Astrocyte of the hippocampus (primary cell): ENCODE measurements at regions not wholly inside any gene's neighbourhood (a gene's known extent, or its start where the extent isn't known, plus 50 kb on each side); places are given as distances from the start of the nearest gene placed in this dataset.

Experiments
- DNase-seq: peaks from one replicate; pipeline ENCODE4 v3.0.0; 2011; ENCODE audit warnings: low read depth, low spot score

DNA sequence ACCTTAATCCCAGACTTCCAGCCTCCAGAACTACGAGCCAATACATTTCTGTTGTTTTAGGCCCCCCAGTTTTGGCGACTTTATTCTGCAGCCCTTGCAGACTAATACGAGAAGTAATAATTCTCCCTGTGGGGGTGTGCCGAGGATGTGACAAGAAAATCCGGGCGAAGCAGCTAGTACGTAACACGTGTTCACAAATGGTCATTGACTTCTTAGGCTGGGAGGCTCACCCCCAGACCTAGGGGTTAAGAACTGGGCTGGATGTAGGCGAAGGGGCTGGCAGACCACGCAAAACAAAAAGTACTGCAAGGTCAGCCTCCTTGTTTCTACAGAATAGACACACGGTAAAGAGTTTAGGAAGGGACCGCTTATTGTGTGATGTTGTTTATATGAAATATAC, 69.8 kb upstream of the ESRRB start:
- no peak for DNase-seq

DNA sequence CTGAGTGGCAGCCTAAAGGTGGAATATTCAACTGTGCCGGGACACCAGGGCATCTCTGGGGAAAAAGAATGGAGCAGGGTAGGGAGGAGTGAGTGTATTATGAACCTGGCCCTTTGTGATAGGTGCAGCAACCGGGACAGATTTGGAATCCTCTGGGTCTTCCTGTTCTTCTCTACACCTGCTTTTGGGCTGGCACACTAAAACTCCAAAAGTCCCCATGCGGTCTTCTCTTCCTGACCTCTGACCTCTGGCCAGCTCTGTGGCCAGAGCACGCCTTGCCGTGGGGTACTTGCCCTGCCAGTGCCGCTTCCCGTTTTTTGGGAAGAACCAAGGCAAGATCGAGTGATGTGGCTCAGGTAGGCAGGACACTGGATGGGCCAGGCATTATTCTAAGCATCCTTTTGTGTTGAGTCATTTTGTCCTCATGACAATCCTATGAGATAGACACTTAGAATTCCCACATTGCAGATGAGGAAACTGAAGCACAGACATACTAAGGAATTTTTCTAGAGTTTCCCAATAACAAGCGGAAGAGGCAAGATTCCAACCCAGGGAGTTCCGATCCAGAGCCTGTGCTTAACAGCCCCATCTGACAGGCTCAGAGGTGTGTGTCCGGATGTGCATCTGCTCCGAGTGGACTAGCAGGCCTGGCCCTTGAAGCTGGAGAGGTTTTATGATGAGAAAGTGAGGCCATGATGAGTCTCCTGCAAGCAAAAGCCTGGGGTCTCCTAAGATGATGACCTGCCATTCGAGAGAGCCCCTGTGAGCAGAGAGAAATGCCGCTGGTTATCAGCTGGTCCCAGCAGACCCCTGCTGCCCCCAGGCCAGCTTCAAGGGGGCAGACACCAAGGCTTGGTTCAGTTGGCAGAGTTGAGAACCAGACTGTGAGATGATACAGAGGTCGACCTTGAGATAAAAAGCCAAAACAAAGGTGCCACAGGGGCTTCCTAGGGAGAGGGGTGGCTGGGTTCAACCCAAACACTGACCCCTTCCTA, 67.9 kb upstream of the ESRRB start:
- DNase-seq: no peak

DNA sequence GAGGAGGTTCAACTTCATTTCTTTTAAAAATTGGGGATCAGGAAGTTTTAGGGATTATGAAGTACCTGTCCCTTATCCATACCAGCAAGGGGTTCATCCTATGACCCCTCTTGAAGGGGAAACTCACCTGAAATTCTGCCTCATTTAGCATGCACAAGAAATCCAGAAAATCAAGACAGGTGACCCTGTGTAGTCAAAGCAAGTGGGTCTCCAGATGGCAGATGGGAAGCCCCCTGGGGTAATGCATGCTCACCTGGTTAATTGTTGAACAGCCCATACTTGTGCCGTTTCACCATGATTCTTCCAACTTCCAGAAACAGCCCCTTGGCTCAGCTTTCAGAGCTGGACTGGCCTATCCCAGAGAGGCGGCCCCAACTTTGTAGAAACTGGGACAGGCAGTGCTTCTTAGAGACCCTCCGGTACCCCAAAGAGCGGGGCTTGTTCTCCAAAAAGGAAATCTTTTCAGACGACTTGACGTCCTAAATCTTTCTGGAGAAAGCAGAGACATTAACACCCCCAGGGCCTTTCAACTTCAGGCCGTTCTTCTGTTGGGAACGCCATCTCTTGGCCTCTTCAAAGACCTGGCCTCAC, 66.3 kb upstream of the ESRRB start:
- DNase-seq: no peak

DNA sequence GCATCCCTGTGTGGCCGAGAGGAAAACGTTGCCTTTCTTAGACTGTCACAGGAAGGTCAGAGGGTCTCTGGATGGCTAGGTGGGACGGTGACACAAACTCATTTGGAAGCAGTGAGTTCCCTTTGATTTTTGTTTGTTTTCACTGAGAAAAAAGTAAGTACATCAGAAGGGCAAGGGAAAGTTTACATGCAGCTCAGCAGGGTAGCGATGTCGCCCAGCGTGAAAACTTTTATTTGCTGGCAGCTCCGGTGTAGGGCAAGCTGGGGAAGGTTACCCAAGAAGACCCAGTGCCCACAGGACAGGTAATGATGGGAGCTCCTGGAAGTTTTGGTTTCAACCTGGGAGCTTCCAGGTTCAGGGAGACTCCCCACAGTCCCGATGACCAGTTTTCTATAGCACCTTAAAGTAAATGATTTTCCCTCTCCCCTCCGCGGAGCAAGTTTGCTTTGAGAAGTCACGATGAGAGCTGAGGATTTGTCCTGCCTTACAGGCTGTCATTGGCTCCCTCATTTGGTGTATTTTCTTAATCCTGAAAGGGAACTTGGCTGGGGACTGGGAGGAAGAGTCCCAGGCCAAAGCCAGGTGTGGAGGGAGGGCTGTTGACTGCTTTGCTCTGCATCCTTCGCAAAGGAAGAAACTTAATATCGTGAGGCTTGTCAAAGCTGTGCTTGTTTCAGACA, 64.7 kb upstream of the ESRRB start:
- DNase-seq: no peak

DNA sequence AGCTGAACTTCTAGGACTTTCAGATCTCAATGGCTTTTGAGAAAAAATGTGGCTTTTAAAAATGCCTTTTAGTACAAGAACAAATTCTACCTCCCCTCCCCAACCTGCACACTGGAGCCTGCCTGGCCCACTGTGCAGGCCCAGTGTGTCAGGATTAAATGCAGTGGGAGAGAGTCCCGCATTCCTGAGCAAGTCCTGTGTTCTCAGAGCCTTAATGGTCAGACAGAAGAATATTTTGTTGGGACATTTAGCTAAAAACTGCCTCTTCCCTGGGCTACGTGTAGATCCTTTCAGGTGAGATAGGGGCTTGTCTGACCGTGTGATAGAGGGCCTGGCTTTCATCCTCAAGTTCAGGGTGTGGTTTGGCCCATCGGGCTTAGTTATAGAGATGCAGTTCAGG, 63.1 kb upstream of the ESRRB start:
- DNase-seq: no peak

DNA sequence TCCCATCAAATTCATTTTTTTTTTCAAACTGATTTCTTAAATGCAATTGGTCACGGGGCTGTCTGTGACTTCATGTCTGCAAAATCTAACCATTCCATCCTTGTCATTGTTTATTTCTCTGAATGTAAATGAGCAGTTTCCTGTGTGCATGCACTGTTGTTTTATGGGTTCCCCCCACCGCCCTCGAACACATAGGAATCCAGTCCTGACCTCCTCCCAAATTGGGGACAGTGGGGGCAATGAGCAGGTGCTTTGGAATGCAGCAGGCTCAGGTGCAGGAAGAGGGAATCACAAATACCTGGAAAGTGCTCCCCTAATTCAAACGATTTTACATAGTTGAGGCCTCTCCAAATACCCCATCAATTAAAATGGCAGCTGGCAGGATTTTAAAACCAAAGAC, 62.6 kb upstream of the ESRRB start:
- DNase-seq: no peak

DNA sequence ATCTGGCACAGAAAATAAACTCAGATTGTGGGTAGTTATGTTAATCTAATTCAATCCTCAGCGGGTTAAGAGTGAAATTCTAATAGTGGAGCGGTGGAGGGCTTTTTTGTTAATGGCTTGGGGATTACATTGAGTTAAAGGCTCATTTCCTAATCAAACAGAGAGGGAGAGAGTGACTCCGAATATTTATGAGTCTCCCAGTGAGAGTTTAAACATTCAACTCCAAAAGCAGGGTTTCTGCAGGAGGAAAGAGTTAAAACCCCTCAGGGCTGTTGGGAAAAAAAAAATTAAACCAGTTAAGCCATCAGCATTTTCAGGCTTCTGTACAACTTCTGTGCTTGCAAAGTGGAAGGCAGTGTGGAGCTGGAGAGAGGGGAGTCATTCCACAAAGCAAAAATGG, 62.1 kb upstream of the ESRRB start:
- no peak for DNase-seq

DNA sequence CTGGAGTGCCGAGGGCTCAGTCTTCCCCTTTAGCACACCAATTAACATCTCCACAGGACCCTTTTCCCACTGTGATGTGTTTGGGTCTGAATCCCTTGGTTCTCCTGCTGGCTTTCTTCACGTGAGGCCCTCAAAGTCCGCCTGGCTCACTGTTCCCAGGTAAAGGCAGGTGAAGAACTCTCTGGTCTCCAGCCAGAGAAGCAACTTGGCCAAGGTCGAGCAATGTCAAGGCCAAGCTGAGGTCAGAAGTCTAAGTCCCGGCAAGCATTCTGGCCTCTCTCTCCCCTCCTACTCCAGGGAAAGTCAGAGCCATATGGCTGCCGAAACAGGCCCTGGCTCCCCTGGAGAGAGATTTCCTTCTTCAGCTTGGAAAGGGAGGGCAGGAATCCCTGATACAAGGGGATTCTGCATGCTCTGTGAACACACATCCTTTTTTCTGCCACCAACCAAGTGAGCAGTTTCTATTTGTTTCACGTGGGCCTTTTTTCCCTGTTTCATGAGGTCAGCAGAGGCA, 61.4 kb upstream of the ESRRB start:
- DNase-seq: no peak

DNA sequence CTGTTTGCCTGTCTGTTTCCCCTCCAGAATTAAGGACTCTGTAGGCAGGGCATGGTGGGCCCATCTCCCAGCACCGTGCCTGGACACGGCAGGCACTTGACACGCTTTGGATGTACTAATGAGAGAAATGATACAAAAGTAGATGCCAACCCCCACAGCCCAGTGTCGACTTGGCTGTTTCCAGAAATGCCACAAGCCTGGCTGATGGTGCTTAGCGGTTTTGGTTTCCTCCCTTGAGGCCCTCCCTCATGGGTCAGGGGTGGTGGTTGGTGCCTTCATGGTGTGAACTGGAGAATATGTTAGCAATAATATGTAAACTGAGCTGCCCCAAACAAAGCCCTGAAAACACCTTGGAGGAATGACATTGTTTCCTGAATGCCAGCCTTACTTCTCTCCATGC, 55.5 kb upstream of the ESRRB start:
- no peak for DNase-seq

DNA sequence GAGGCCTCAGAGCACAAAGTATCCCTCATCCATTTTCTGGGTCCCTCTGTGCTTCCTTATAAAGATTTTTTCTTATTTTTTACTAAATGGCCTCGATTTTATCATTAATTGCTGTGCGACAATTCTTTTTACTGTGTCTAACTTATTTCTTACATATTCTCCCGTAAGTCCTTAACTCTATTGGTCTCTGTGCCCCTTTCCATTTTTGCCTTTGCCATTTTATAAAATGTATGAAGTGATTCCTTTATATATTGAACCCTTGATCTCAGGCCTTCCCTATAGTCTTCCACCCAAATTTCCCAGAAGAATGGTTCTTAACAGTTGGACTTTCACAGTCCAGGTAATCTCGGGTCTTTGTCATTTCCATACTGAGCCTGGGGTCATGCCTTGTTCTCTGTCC, 55.0 kb upstream of the ESRRB start:
- DNase-seq: no peak

DNA sequence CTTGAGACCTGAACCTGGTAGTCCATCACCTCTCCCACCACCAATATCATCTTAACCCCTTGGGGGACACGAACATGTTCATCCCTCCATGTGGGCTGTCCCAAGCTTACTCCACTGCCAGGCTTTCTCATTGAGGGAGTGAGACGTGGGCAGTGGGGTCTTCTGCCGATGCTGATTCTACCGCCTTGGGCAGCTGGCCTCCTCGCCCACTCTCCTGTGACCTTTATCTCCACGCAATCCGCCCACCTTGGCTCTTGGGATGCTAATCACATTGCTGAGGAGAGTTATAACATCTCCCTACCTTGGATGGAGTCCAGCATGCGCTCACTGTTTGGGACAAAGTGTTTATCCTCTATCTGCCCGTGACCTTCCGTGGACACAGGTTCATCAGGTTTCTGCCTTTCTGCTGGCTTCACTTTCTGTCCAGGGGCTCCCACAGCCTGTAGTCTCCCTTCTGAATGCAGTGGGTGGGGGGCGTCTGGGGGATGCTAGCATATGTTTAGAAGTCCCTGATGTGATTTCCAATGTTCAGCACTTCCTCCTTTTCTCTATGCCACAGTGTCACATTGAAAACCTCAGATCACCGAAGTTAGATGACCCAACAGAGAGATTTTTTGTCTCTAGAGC, 53.2 kb upstream of the ESRRB start:
- DNase-seq: no peak

DNA sequence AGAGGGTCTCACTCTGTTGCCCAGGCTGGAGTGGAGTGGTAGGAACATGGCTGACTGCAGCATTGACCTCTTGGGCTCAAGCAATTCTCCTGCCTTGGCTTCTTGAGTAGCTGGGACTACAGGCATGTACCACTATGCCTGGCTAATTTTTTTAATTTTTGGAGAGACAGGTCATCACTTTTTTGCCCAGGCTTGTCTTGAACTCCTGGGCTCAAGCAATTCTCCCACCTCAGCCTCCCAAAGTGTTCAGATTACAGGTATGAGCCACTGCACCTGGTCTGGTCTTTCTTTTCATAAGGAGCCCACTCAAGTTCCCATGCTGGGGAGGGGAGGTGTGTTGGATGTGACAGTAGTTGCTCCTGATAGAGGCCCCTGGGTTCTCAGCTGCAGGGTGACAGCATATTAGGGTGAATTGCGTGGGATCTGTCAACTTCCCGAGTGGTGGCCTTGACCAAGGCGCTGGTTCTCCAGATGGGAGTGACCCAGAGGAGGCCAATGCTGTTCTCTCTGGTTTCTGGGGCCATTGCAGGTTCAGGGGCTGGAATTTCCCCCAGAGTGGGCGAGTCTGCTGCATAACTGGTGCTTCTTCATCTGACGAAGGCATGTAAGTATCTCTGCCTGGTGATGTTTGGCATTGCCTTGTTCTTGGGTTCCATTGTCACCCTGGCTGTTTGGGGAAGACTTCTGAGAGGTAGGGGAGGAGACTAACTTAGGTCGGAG, 52.4 kb upstream of the ESRRB start:
- DNase-seq: no peak

DNA sequence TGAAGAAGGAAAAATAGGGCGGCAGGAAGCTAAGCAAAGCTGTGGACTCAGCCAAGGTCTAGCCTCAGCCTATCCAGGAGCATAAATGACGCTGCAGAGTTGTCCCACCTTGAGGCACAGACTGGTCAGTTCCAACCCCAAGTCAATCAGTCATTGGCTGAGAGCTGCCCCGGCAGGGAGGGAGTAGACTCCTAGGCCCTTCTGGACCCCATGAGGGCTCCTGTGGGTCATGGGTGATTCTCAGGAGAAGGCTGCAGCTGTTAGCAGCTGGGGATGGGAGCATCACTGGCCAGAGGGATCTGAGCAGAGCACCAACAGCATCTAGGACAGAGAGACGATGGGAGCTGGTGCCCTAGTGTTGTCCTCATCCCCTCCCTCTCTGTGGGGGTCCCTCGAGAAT, 51.8 kb upstream of the ESRRB start:
- no peak for DNase-seq
